ENCODE measurements at regions not wholly inside any gene's neighbourhood (a gene's known extent, or its start where the extent isn't known, plus 50 kb on each side); places are given as distances from the start of the nearest gene placed in this dataset.

- no peak overlapping the region for H3K9ac ChIP-seq (ENCODE audit: low read depth, low read length)
- CTCF ChIA-PET: no interaction called here
- H3K14ac ChIP-seq (replicated peaks; ENCODE audit: low read depth, low read length): no peak overlapping the region
- intact Hi-C loops (cut with micrococcal nuclease) (no loop called here), dilution Hi-C loops (cut with HindIII; ENCODE audit: low sequenced_read_pairs, unreplicated experiment) (no loop called here), in situ Hi-C loops (cut with MboI; ENCODE audit: low sequenced_read_pairs) (no loop called here)
- POLR2A ChIA-PET (ENCODE audit: unreplicated experiment): no interaction called here
- no peaks in the 10 kb centered on the region for H3K4me1 ChIP-seq (ENCODE audit: control insufficient read depth, insufficient read depth, low read length)
- no peak overlapping the region for H4K5ac ChIP-seq (ENCODE audit: low read depth, low read length)
- H3K18ac ChIP-seq (ENCODE audit: low read depth, low read length): no peak overlapping the region
- no peaks in the 10 kb centered on the region for H3K9me1 ChIP-seq (ENCODE audit: insufficient read depth, low read length)
- no peak overlapping the region for H3K4me3 ChIP-seq (ENCODE audit: insufficient read depth, low read depth, low read length)
- no peak overlapping the region for H4K91ac ChIP-seq (ENCODE audit: insufficient read depth, low read depth, low read length)
- H3K27ac ChIP-seq (ENCODE audit: insufficient read depth, low read length): no peak overlapping the region
- no peak overlapping the region for H2BK120ac ChIP-seq (ENCODE audit: low read depth, low read length)
- 100% methylated on average over 1 of the region's 4 CpGs; no CpG with 5 or more reads in 1 of the 2 experiments for WGBS, 2 experiments (ENCODE audit: extremely low coverage in 2 of 2, insufficient read length in 1 of 2)
- DNase-seq (no peak), ATAC-seq (ENCODE audit: low read depth) (no peak)
- H3K23ac ChIP-seq (ENCODE audit: low read depth, low read length): no peak overlapping the region
- BruUV-seq (replicated peaks): no TSS peak
- H3K27me3 ChIP-seq (ENCODE audit: control insufficient read depth, insufficient read depth, low read length): no peaks in the 10 kb centered on the region
- TF ChIP-seq BHLHE40 (IDR thresholded peaks at IDR 0.05; ENCODE audit: low read depth, low read length): no peak
- TF ChIP-seq MAZ (IDR thresholded peaks at IDR 0.05; ENCODE audit: borderline replicate concordance, low read depth, low read length): no peak
- no peak for TF ChIP-seq MAFK (IDR thresholded peaks at IDR 0.05; ENCODE audit: low read depth, low read length)
- TF ChIP-seq NFE2L2 (IDR thresholded peaks at IDR 0.05; ENCODE audit: low read depth, low read length): no peak
- TF ChIP-seq MXI1 (IDR thresholded peaks at IDR 0.05; ENCODE audit: borderline replicate concordance, low read depth, low read length): no peak
- TF ChIP-seq, protein P1, sequence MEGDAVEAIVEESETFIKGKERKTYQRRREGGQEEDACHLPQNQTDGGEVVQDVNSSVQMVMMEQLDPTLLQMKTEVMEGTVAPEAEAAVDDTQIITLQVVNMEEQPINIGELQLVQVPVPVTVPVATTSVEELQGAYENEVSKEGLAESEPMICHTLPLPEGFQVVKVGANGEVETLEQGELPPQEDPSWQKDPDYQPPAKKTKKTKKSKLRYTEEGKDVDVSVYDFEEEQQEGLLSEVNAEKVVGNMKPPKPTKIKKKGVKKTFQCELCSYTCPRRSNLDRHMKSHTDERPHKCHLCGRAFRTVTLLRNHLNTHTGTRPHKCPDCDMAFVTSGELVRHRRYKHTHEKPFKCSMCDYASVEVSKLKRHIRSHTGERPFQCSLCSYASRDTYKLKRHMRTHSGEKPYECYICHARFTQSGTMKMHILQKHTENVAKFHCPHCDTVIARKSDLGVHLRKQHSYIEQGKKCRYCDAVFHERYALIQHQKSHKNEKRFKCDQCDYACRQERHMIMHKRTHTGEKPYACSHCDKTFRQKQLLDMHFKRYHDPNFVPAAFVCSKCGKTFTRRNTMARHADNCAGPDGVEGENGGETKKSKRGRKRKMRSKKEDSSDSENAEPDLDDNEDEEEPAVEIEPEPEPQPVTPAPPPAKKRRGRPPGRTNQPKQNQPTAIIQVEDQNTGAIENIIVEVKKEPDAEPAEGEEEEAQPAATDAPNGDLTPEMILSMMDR (conservative IDR thresholded peaks at IDR 0.05; ENCODE audit: low read depth, low read length): no peak
- no peak for TF ChIP-seq CEBPB (IDR thresholded peaks at IDR 0.05; ENCODE audit: low read depth, low read length)
- TF ChIP-seq, protein P2, sequence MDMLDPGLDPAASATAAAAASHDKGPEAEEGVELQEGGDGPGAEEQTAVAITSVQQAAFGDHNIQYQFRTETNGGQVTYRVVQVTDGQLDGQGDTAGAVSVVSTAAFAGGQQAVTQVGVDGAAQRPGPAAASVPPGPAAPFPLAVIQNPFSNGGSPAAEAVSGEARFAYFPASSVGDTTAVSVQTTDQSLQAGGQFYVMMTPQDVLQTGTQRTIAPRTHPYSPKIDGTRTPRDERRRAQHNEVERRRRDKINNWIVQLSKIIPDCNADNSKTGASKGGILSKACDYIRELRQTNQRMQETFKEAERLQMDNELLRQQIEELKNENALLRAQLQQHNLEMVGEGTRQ (IDR thresholded peaks at IDR 0.05; ENCODE audit: low read depth, low read length): no peak
- no peak for TF ChIP-seq POLR2A (IDR thresholded peaks at IDR 0.05; ENCODE audit: low read depth, low read length)
- TF ChIP-seq RFX5 (IDR thresholded peaks at IDR 0.05; ENCODE audit: low read depth, low read length): no peak
- H2AK9ac ChIP-seq (replicated peaks; ENCODE audit: low read depth, low read length, poor library complexity): no peak overlapping the region
- H2BK5ac ChIP-seq (ENCODE audit: low read depth, low read length, poor library complexity, severe bottlenecking): no peak overlapping the region
- no peak overlapping the region for H2AK5ac ChIP-seq (ENCODE audit: low read depth, low read length)
- no peak overlapping the region for H3K56ac ChIP-seq (ENCODE audit: extremely low read depth, insufficient read depth, low read length)
- H3K36me3 ChIP-seq (ENCODE audit: control insufficient read depth, insufficient read depth, low read length): no peaks in the 10 kb centered on the region
- no peaks in the 10 kb centered on the region for H4K20me1 ChIP-seq (ENCODE audit: insufficient read depth, low read length)
- no peak overlapping the region for H3K4me2 ChIP-seq (ENCODE audit: low read depth, low read length)
- no peaks in the 10 kb centered on the region for H3K79me1 ChIP-seq (ENCODE audit: low read depth in 1 of 2, low read length in 2 of 2)
- no peak overlapping the region for H3K4ac ChIP-seq (ENCODE audit: low read depth, low read length)
- no peak overlapping the region for H4K8ac ChIP-seq (ENCODE audit: low read depth in 2 of 2, low read length in 2 of 2)
- no peak overlapping the region for H2AFZ ChIP-seq (replicated peaks; ENCODE audit: low read length, poor library complexity)
- peaks cover 29% of the 10 kb centered on the region for H3K9me3 ChIP-seq (ENCODE audit: control insufficient read depth, insufficient read depth, low read length)
- H2BK15ac ChIP-seq (ENCODE audit: low read depth, low read length): no peak overlapping the region
- no peak overlapping the region for H2BK20ac ChIP-seq (ENCODE audit: low read depth, low read length)
Measured at GRCh38 chr16:79297805-79298204, 302.7 kb downstream of the MAF start.
